ENCODE measurements at regions not wholly inside any gene's neighbourhood (a gene's known extent, or its start where the extent isn't known, plus 50 kb on each side); places are given as distances from the start of the nearest gene placed in this dataset.

- H2AFZ ChIP-seq (ENCODE audit: low read depth, low read length) = peak overlapping the region; percentile 23
- Mint-ChIP-seq H3K4me3 (ENCODE audit: unreplicated experiment) (no peak overlapping the region), H3K27ac (ENCODE audit: unreplicated experiment) (peak overlapping the region; percentile 97), H3K36me3 (ENCODE audit: low read depth, unreplicated experiment) (peaks cover 4% of the 10 kb centered on the region), H3K4me1 (ENCODE audit: low read depth, unreplicated experiment) (peaks cover 30% of the 10 kb centered on the region), H3K9me3 (ENCODE audit: unreplicated experiment) (peaks cover 3% of the 10 kb centered on the region), H3K27me3 (ENCODE audit: low read depth, unreplicated experiment) (no peaks in the 10 kb centered on the region)
- DNase-seq (ENCODE audit: low read depth) (peak; percentile 91), FAIRE-seq (peak; percentile 65)
- no peaks in the 10 kb centered on the region for H3K36me3 ChIP-seq (ENCODE audit: insufficient read depth, low read length)
- H3K9me3 ChIP-seq (ENCODE audit: insufficient read depth, low read depth, low read length) = no peaks in the 10 kb centered on the region
- peak overlapping the region; percentile 96 for H3K27ac ChIP-seq (ENCODE audit: low read depth, low read length)
- H3K4me2 ChIP-seq (ENCODE audit: low read length) = peak overlapping the region; percentile 69
- no peak overlapping the region for H3K4me3 ChIP-seq (ENCODE audit: insufficient read depth, low read depth, low read length)
- no peaks in the 10 kb centered on the region for H4K20me1 ChIP-seq (ENCODE audit: insufficient read depth, low read length)
- no peak for TF ChIP-seq EZH2 (IDR thresholded peaks at IDR 0.05; ENCODE audit: insufficient read depth, low read length)
- TF ChIP-seq, protein P1, sequence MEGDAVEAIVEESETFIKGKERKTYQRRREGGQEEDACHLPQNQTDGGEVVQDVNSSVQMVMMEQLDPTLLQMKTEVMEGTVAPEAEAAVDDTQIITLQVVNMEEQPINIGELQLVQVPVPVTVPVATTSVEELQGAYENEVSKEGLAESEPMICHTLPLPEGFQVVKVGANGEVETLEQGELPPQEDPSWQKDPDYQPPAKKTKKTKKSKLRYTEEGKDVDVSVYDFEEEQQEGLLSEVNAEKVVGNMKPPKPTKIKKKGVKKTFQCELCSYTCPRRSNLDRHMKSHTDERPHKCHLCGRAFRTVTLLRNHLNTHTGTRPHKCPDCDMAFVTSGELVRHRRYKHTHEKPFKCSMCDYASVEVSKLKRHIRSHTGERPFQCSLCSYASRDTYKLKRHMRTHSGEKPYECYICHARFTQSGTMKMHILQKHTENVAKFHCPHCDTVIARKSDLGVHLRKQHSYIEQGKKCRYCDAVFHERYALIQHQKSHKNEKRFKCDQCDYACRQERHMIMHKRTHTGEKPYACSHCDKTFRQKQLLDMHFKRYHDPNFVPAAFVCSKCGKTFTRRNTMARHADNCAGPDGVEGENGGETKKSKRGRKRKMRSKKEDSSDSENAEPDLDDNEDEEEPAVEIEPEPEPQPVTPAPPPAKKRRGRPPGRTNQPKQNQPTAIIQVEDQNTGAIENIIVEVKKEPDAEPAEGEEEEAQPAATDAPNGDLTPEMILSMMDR (IDR thresholded peaks at IDR 0.05; ENCODE audit: insufficient read depth, low read depth, low read length) = no peak
- peak overlapping the region; percentile 70 for H3K9ac ChIP-seq (ENCODE audit: low read length)
- no peaks in the 10 kb centered on the region for H3K27me3 ChIP-seq (ENCODE audit: insufficient read depth, low read length)
- peaks cover 10% of the 10 kb centered on the region for H3K4me1 ChIP-seq (ENCODE audit: insufficient read depth, low read length)
- no peaks in the 10 kb centered on the region for H3K79me2 ChIP-seq (ENCODE audit: insufficient read depth, low read length)
Measured at GRCh38 chr6:56890683-56891429, 64.1 kb upstream of the BEND6 start.

DNA sequence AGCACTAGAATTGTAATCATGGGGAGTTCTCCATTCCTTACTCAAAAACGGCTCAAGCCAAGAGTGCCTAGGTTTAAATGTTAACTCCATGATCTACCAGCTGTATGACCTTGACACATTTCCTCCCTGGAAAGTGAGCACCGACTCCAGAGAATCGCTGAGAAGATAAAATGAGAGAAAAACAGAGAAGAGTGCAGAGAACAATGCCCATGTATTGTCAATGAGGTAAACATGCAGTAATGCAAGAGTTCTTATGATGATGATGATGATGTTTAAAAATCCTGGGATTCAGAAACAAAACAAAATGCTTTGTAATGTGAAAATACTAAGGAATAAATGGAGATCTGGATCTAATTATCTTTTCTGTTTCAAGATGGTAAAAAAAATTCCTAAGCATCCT lies 64.8 kb upstream of the BEND6 start:
- H3K27ac Mint-ChIP-seq (ENCODE audit: unreplicated experiment) = peak overlapping the region; percentile 7
- no peak overlapping the region for H3K4me3 Mint-ChIP-seq (ENCODE audit: unreplicated experiment)
- H3K27me3 ChIP-seq (ENCODE audit: insufficient read depth, low read length) = no peaks in the 10 kb centered on the region
- no peaks in the 10 kb centered on the region for H3K79me2 ChIP-seq (ENCODE audit: insufficient read depth, low read length)
- H3K4me2 ChIP-seq (ENCODE audit: low read length) = no peak overlapping the region
- no peaks in the 10 kb centered on the region for H3K27me3 Mint-ChIP-seq (ENCODE audit: low read depth, unreplicated experiment)
- no peak overlapping the region for H2AFZ ChIP-seq (ENCODE audit: low read depth, low read length)
- TF ChIP-seq, protein P1 (IDR thresholded peaks at IDR 0.05; ENCODE audit: insufficient read depth, low read depth, low read length) = no peak
- no peak for TF ChIP-seq EZH2 (IDR thresholded peaks at IDR 0.05; ENCODE audit: insufficient read depth, low read length)
- peaks cover 30% of the 10 kb centered on the region for H3K4me1 Mint-ChIP-seq (ENCODE audit: low read depth, unreplicated experiment)
- DNase-seq (ENCODE audit: low read depth) (no peak), FAIRE-seq (no peak)
- peaks cover 10% of the 10 kb centered on the region for H3K4me1 ChIP-seq (ENCODE audit: insufficient read depth, low read length)
- peaks cover 4% of the 10 kb centered on the region for H3K36me3 Mint-ChIP-seq (ENCODE audit: low read depth, unreplicated experiment)
- no peaks in the 10 kb centered on the region for H3K36me3 ChIP-seq (ENCODE audit: insufficient read depth, low read length)
- H3K9ac ChIP-seq (ENCODE audit: low read length) = peak overlapping the region; percentile 23
- H3K27ac ChIP-seq (ENCODE audit: low read depth, low read length) = peak overlapping the region; percentile 96
- H3K9me3 Mint-ChIP-seq (ENCODE audit: unreplicated experiment) = peaks cover 3% of the 10 kb centered on the region
- no peak overlapping the region for H3K4me3 ChIP-seq (ENCODE audit: insufficient read depth, low read depth, low read length)
- H3K9me3 ChIP-seq (ENCODE audit: insufficient read depth, low read depth, low read length) = no peaks in the 10 kb centered on the region
- no peaks in the 10 kb centered on the region for H4K20me1 ChIP-seq (ENCODE audit: insufficient read depth, low read length)

DNA sequence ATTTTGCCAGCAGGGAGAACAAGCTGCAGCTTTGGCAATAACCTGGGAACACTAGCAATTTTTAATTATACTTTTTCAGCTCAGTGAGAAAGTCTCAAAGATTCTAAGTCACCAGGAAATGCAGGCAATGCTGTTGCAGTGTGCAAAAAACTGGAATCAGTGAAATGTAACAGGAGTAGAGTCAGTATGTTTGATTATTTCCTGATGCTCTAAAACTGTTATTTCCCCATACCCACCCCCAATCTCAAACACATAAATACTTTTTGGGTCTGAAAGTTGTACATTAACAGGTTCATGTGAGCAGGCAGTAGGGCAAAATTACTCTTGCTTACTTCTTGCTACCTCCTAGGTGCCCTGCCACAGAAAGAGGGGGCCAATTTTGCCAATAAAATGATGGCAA lies 65.4 kb upstream of the BEND6 start:
- Mint-ChIP-seq H3K4me3 (ENCODE audit: unreplicated experiment) (no peak overlapping the region), H3K4me1 (ENCODE audit: low read depth, unreplicated experiment) (peaks cover 30% of the 10 kb centered on the region), H3K27ac (ENCODE audit: unreplicated experiment) (peak overlapping the region; percentile 26), H3K27me3 (ENCODE audit: low read depth, unreplicated experiment) (no peaks in the 10 kb centered on the region), H3K36me3 (ENCODE audit: low read depth, unreplicated experiment) (peaks cover 4% of the 10 kb centered on the region), H3K9me3 (ENCODE audit: unreplicated experiment) (peaks cover 3% of the 10 kb centered on the region)
- Histone ChIP-seq H4K20me1 (ENCODE audit: insufficient read depth, low read length) (no peaks in the 10 kb centered on the region), H2AFZ (ENCODE audit: low read depth, low read length) (no peak overlapping the region), H3K79me2 (ENCODE audit: insufficient read depth, low read length) (no peaks in the 10 kb centered on the region), H3K27ac (ENCODE audit: low read depth, low read length) (no peak overlapping the region), H3K27me3 (ENCODE audit: insufficient read depth, low read length) (no peaks in the 10 kb centered on the region), H3K9ac (ENCODE audit: low read length) (no peak overlapping the region), H3K4me3 (ENCODE audit: insufficient read depth, low read depth, low read length) (no peak overlapping the region), H3K9me3 (ENCODE audit: insufficient read depth, low read depth, low read length) (no peaks in the 10 kb centered on the region), H3K36me3 (ENCODE audit: insufficient read depth, low read length) (no peaks in the 10 kb centered on the region), H3K4me2 (ENCODE audit: low read length) (no peak overlapping the region), H3K4me1 (ENCODE audit: insufficient read depth, low read length) (peaks cover 10% of the 10 kb centered on the region)
- TF ChIP-seq, protein P1 (IDR thresholded peaks at IDR 0.05; ENCODE audit: insufficient read depth, low read depth, low read length) = no peak
- no peak for TF ChIP-seq EZH2 (IDR thresholded peaks at IDR 0.05; ENCODE audit: insufficient read depth, low read length)
- DNase-seq (ENCODE audit: low read depth) (no peak), FAIRE-seq (no peak)

Measured in astrocyte (in vitro differentiated cells and primary cell).